Epithelial cell of proximal tubule (primary cell): ENCODE measurements at regions not wholly inside any gene's neighbourhood (a gene's known extent, or its start where the extent isn't known, plus 50 kb on each side); places are given as distances from the start of the nearest gene placed in this dataset.

Experiments
- DNase-seq: peaks from one replicate; pipeline ENCODE4 v3.0.0-alpha.2; 2011; ENCODE audit warnings: low read depth
- H3K4me3 ChIP-seq: 2 replicates; pipeline ENCODE4 v1.5.1; 2011; ENCODE audit warnings: low read depth, mild to moderate bottlenecking, low read length
- CTCF ChIP-seq: conservative IDR thresholded peaks from 2 replicates; pipeline ENCODE4 v1.5.1; 2012; ENCODE audit warnings: low read depth, mild to moderate bottlenecking, low read length

GRCh38 chr6:147116056-147116455, 88.2 kb upstream of the STXBP5 start:
- no peak for DNase-seq

GRCh38 chr6:147117011-147117410, 87.2 kb upstream of the STXBP5 start:
- H3K4me3 ChIP-seq, result no peak overlapping the region
- no peak for DNase-seq
- TF ChIP-seq CTCF, result no peak

More at GRCh38 chr6:147116056-147116455, 88.2 kb upstream of the STXBP5 start:
- no peak for TF ChIP-seq CTCF
- no peak overlapping the region for H3K4me3 ChIP-seq

- DNase-seq, result no peak
- no peak overlapping the region for H3K4me3 ChIP-seq
- no peak for TF ChIP-seq CTCF
These were observed 86.6 kb upstream of the STXBP5 start for GRCh38 chr6:147117580-147117979.

- DNase-seq, result no peak
- no peak for TF ChIP-seq CTCF
These were observed 84.9 kb upstream of the STXBP5 start for GRCh38 chr6:147119310-147119709.

GRCh38 chr6:147122823-147123222, 81.4 kb upstream of the STXBP5 start:
- H3K4me3 ChIP-seq, result no peak overlapping the region
- TF ChIP-seq CTCF, result no peak
- DNase-seq, result no peak

More at GRCh38 chr6:147119310-147119709, 84.9 kb upstream of the STXBP5 start:
- H3K4me3 ChIP-seq, result no peak overlapping the region

GRCh38 chr6:147126618-147127022, 77.6 kb upstream of the STXBP5 start:
- no peak for TF ChIP-seq CTCF
- no peak for DNase-seq
- H3K4me3 ChIP-seq, result no peak overlapping the region

- no peak for DNase-seq
- no peak overlapping the region for H3K4me3 ChIP-seq
- no peak for TF ChIP-seq CTCF
These were observed 76.6 kb upstream of the STXBP5 start for GRCh38 chr6:147127587-147127986.
